ENCODE measurements at regions not wholly inside any gene's neighbourhood (a gene's known extent, or its start where the extent isn't known, plus 50 kb on each side); places are given as distances from the start of the nearest gene placed in this dataset.
"Not testable (repeated sequence)": the region's sequence is repeated elsewhere in the genome, so short reads cannot be mapped to it uniquely, and the experiment has no call there.

DNA sequence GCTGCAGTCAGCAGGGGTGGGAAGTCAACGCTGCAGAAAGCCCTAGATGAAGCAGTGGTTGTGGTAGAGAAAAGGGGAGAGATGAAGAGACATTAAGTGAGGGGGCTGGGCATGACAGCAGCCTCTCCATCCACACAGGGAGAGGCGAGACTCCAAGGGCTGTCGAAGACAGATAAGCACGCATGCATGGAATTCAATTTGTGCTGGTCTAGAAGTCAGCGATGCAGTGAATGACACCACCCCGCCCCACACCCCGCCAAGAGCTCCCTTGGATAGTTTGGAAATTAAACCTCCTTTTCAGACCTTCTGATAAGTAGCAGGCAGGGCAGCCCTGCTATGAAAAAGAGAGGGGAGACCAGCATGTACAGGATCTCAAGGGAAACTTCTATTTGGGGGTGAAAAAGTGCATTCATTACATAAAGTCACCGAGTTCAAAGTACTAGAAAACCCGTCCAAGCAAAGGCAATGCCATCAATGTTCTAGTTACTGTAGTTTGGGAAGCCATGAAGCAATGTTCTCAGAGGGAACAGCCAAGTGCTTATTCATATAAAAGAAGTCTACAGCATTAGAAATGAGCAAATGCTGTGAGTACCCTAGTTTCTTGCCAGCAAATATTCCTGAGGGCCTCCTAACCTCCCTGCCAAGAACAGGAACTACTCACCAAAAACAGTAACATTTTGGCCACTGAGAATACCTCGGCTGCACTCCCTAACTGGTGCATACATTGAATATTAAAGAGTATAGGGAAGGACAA is 152.3 kb upstream of the ANXA10 start:
- DNase-seq (ENCODE audit: low read depth): no peak

DNA sequence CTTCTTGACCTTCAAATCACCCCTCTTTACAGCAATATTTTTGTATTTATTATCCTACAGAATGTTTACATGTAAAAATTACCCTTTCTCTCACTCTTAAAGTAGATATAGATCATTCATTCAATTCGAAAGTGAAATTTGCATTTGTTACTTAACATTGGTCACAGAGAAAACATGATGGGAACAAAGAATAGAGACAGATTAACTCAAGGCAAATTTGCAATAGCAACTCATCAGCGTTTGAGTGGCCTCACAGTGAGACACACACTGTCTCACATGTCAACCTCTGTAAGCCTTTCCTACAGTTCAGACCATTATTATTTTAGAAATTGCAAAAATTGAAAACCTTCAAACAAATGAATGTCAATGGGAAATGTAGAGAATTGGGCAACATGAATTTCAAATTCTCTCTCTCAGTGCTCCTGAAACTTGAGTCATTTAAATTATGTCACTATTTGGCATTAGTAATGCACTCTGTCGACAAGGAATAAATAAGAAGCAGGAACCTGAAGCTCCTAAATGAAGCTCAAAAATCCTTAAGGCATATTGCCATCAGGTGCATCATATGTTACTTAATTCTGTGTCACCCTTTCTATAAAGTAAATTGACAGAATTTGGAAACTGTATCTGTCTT is 148.3 kb upstream of the ANXA10 start:
- no peak for DNase-seq (ENCODE audit: low read depth)

DNA sequence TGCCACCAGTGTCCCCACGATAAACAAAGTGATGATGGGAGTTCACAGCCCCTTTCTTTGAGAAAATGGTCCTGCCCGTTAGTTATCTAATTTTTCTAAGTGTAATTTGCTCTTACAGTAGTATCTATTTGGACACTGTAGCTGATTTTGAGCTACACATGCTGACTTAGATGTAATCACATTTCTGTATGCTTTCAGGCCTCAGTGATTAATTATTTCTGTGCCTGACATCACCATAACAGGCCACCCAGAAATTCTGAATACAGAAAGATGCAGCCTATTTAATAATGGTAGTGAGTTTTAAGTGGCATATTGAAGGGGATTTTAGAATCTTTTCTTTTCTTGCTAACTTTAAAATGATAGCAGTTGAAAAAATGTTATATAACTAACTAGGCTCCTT is 147.6 kb upstream of the ANXA10 start:
- DNase-seq (ENCODE audit: low read depth): no peak

DNA sequence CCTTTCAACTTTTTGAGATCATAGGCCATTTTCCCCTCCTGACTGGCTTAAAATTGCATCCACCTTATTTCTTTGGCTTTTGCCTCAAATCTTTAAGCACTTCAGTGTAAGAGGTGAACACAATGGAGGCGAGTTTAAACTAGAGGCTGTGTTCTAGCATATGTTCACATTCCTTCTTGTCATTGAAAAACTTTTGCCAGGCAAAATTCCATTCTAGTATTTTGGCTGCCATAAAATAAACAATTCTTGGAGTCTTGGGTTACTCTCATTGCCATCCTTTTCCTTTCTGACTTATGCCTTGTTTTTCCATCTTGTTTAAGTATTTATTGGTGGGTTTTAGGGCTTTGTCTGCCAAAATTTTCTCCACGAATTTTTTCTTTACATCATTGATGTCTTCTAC is 137.3 kb upstream of the ANXA10 start:
- DNase-seq (ENCODE audit: low read depth): no peak

DNA sequence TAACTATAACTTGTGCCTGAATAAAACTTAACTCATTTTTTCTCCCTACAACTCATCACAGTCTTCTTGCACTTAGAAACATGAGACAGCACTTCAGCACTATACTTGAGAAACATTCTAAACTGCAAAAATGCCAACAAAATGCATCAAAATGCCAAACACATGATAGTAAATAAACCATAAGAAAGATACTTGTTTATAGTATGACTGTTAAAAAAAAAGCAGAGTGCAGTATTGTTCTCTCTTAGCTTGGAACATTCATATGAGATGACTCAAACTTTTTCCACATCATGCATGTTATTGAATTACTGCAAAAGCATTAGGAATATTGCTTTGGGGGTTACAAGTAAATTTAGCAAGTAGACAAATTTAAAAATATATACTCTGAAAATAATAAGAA is 135.7 kb upstream of the ANXA10 start:
- DNase-seq (ENCODE audit: low read depth): no peak

DNA sequence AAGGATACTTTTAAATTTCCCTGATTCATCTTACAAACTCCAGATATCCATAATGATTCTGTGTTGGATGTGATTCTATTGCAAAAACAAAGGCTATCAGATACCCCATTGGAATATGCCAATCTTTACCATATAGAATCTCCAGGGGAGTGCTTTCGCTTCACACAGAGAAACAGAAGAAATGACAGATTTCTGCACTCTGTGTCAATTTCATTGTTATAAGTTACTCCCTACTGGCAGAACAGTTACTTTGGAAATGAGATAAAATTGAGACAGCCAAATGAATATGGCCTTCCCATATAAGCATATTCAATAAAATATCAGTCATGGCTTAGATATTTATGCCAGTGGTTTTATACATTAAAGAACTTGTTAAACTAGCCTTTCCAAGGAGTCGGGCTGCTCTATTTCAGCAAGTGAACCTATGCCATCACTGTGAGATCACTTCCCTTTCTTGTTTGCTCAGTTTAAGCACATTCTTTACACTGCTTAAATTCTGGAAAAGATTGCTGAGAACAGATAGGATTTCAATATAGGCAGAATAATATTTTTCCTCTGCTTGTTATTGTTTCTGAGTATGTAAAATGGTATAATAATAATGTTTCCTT is 127.5 kb upstream of the ANXA10 start:
- DNase-seq (ENCODE audit: low read depth): no peak

DNA sequence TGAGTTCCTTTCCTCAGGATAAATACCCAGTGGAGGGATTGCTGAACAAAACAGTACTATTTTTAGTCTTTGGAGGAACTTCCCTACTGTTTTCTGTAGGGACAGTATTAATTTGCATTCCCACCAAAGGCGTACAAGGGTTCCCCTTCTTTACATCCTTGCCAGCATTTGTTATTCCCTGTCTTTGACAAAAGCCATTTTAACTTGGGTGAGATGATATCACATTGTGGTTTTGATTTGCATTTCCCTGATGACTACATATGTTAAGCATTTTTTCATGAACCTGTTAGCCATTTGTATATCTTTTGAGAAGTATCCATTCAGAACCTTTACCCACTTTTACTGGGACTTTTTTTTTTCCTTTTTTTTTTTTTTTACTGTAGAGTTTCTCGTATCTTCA is 126.2 kb upstream of the ANXA10 start:
- no peak for DNase-seq (ENCODE audit: low read depth)

DNA sequence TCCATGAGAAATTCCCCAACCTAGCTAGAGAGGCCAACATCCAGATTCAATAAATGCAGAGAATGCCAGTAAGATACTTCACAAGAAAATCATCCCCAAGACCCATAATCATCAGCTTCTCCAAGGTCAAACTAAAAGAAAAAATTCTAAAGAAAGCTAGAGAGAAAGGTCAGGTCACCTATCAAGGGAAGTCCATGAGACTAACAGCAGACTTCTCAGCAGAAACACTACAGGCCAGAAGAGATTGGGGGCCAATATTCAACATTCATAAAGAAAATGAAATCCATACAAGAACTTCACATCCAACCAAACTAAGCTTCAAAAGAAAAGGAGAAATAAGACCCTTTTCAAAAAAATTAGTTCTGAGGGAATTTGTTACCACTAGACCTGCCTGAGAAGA is 118.8 kb upstream of the ANXA10 start:
- DNase-seq (ENCODE audit: low read depth): no peak

DNA sequence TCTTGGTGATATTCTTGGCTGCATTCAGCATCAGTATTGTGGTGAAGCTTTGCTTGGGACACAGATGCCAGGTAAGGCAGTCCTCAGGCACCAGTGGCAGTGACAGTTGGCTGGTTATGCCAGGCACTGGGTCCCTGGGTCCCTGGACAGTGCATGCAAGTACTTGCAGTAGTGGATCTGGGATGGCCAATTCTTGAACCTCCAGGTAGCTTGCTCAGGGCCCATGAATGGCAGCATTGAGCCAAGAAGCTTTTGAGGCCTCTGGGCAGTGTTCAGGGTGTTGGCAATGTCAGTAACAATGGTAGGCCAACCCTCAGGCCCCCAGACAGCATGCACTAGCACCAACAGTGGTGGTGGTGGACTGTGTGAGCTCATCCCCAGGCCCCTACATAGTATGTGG is 106.8 kb upstream of the ANXA10 start:
- no peak for DNase-seq (ENCODE audit: low read depth)

DNA sequence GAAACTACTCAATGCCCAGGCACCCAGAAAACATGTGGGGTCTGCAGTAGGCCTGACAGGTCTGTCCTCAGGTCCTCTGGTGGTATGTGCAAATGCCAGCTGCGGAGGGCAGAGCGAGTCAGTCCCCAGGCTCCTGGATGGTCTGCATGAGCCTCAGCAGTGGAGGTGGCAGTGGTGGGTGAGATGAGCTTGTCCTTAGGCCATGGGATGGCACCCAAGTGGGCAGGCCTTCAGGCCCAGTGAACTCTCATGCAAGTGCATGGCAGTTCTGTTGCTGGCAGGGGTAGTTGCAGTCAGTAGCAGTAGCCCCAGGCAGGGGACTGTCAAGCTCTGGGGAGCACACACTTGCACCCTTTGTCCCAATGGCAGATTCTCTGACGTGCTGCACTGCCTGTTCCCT is 106.3 kb upstream of the ANXA10 start:
- DNase-seq (ENCODE audit: low read depth): no peak

DNA sequence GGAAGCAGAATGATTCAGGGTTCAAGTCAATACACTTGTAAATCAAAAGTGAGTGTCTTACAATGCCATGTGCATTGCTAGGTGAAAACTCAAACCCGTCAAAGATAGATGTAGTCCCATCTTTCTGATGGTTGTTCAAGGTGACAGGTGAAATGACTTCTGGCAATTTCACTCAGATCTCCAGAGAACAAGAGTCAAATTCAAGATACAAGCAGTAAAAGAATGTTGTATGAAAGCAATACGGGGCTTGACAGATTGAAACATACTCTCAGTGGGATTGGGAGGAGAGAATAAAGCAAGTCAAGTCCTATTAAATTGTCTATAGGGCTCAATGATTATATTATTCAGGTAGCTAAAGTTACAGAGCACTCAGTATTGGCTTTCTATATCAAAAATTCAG is 105.1 kb upstream of the ANXA10 start:
- no peak for DNase-seq (ENCODE audit: low read depth)

DNA sequence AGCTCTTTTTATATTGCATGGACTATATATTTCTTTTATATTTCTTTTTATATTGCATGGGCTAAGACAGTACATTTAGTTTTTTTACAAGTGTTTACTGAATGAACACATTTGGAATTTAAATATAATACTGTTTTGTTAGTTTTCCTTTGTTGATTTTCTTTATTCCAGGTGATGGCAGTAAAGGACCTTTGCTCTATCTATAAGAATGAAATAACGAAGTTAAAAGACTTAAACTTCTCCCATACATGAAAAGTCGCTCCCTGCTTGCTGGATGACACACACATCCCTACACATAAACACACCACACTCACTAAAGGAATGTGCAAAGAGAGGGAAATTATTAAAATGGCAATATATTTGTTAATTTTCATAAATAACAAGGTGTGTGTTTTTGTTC is 102.5 kb upstream of the ANXA10 start:
- no peak for DNase-seq (ENCODE audit: low read depth)

DNA sequence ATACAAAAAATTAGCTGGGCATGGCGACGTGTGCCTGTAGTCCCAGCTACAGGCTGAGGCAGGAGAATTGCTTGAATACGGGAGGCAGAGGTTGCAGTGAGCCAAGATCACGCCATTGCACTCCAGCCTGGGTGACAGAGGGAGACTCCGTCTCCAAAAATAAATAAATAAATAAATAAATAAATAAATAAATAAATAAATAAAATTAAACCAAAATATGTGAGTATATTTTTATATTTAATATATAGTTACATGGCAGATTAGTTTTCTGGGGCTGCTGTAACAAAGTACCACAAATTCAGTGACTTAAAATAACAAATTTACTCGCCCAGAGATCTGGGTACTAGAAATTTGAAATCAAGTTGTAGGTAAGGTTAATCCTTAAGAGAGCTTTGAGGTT is 84.2 kb upstream of the ANXA10 start:
- DNase-seq (ENCODE audit: low read depth): not testable (repeated sequence)

DNA sequence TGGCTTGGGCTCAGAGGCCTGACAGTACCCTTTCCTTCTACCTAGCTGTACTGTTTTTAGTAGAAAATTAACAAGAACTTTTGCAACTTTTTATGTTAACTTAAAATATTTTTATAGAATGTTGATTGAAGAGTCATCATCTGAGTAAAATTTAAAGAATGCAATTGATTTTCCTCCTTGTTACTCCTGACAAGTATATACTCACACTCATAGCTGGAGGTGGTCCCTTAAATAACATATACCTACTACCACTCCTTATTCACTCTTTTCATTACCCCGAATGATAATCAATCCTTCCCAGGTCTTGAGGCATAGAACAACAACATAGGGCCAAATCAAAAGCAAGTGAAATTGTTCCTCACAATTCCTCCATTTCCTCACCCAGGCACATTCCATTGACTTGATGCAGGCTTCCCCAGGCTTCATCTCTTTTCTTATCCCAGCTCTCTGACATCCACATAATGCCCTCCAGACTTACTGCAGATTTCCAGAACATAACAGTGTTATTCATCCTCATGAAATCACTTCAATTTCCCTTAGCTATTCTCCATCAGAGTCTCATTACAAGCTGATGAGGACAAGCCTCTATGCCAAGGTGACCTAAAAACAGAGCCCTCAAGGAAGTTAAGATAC is 73.2 kb upstream of the ANXA10 start:
- no peak for DNase-seq (ENCODE audit: low read depth)

DNA sequence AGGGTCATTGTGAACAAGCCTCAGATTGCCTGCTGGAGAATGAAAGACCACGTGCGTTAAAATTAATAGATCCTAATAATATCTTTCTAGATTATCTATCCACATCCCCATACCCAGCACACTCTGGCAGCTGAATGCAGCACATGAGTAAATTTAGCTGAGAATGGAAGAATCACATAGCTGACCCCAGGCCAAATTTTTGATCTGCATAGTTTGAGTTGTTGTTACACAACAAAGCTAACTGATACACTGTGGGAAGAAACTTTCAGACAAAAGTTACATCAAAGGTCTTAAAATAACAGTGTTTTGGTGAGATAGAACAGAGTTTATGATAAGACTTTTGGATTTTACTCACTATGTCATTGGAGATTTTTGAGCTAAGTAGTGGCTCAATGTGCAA is 72.4 kb upstream of the ANXA10 start:
- DNase-seq (ENCODE audit: low read depth): no peak

DNA sequence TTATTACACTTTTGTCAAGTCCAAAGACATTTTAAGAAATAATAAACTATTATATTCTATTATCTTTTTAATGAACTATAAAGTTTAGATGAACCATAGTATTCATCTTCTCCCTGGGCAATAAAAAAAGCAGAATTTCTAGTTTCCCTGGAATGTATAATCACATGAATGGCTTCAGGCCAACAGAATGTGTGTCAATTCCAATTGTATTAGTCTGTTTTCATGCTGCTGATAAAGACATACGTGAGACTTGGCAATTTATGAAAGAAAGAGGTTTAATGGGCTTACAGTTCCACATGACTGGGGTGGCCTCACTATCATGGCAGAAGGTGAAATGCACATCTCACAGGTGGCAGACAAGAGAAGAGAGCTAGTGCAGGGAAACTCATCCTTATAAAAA is 70.7 kb upstream of the ANXA10 start:
- DNase-seq (ENCODE audit: low read depth): no peak

DNA sequence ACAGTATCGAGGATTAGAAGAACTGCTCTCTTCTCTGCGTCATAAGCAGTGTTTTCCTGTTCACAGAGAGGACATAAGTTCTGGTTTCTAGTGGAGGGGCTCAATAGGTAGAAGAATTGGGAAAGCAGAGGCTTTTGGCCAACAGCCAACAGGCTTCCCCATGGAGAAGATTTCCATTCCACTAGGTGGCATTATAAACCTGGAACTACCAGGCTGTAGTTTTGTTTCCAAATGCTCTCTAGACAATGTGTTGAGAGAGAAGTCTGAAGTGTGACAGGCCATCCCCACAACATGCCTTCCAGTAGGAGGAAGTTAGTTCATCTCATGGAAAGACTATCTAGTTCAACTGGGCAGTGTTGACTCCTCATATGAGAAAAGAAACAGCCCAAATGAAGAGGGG is 63.8 kb upstream of the ANXA10 start:
- no peak for DNase-seq (ENCODE audit: low read depth)

DNA sequence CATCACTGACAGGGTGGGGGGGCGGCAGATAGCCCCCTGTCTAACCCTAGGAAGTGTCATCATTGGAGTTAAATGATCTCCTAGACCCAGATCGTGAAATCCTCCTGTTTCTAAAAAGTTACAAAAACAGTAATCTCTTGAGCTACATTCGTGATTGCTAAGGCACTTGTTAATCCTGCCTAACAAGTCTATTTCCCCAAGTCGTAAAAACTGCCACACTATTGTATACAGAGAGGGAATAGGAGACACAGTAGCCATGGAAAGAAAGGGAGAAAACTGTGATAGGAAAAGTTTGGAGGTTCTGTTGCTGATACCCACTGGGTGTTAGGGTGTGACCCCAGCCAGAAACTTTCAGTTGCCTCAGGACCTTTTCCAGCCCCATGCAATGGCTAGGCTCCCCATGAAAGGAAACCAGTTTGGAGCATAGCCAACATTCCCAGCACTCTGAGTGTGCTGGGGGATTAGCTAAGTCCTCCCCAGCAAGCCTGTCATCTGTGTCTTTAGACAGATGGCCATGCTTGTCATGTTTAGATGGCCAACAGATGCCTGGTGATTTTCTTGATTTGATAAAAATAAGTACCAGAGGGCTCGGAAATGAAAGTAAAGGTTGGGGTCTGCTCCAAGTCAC is 63.3 kb upstream of the ANXA10 start:
- no peak for DNase-seq (ENCODE audit: low read depth)

DNA sequence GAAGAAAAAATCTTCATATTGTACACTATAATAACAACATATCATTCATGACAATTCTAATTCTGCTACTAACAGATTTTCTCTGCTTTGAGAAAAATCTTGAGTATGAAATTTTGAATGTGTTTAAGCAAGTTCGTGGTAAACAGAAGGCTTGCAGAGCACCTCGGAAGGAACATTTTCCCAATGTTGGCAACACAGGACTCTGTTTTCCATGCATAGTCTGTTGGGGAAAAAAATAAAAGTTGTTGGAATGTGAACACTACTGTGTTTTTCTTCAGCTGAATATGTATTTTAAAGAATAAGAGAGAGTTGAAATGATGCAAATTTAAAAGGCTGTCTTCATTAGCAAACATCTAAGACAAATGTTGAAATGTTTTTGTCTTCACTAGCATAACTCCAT is 54.7 kb upstream of the ANXA10 start:
- DNase-seq (ENCODE audit: low read depth): no peak

DNA sequence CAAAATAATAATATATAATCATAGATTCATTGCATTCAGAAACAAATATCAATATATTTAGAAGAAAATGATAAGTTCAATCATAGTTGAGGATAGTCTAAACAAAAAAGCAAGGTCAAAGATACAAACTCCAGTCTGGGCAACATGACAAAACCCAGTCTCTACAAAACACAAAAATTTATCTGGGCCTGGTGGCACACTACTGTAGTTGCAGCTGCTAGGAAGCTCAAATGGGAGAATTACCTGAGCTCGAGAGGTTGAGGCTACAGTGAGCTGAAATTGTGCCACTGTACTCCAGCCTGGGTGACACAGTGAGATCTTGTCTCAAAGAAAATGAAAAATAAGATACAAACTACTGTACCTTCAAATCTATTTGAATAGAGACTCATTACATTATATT is 52.7 kb upstream of the ANXA10 start:
- no peak for DNase-seq (ENCODE audit: low read depth)
